Endothelial cell of umbilical vein (primary cell): ENCODE measurements at regions not wholly inside any gene's neighbourhood (a gene's known extent, or its start where the extent isn't known, plus 50 kb on each side); places are given as distances from the start of the nearest gene placed in this dataset. TPM values are rescaled to one million over a fixed set of nuclear protein-coding genes. Genes with fewer than 3 reads are reported as not detected.

Source experiments
- BruUV-seq: library from RNA; stranded (reverse); fragments of 400-500 nt; replicated peaks from 2 replicates; lab custom pipeline; 2021; lab: Mats Ljungman, UMichigan
- CTCF ChIA-PET: fragments of 300-600, 350-600 bp; sonication (Branson Sonifier 250); formaldehyde crosslinking; loops from one replicate; lab custom pipeline; 2021; ENCODE audit warnings: antibody characterized with exemption, inconsistent platforms; lab: Charles Lee
- POLR2A ChIA-PET: fragments of 300-600, 350-600 bp; sonication (Branson Sonifier 250); formaldehyde crosslinking; loops from one replicate; lab custom pipeline; 2021; ENCODE audit warnings: antibody characterized with exemption, inconsistent platforms; lab: Charles Lee
- DNase-seq: peaks from one replicate; pipeline ENCODE4 v3.0.0-alpha.2; 2011; ENCODE audit warnings: low read depth, low spot score
- FAIRE-seq: peaks from 2 replicates; lab custom pipeline; 2011; peaks lifted over from hg19 to GRCh38; lab: Jason Lieb, UNC
- H2AFZ ChIP-seq: 2 replicates; pipeline ENCODE4 v1.6.0; 2012; ENCODE audit warnings: low read depth, low read length, control low read depth, inconsistent platforms
- H3K27ac ChIP-seq: 2 replicates; pipeline ENCODE4 v1.5.1; 2011; ENCODE audit warnings: low read depth, mild to moderate bottlenecking, control low read depth, low read length, moderate library complexity; ENCODE audit not compliant: insufficient read depth
- H3K27me3 ChIP-seq, 2 experiments: 2 replicates each; pipeline versions ENCODE4 v1.6.0 to v1.6.1; 2011; ENCODE audit warnings: low read length in 2 of 2, mixed read lengths in 1 of 2; ENCODE audit not compliant: control insufficient read depth in 2 of 2, insufficient read depth in 2 of 2
- H3K36me3 ChIP-seq, 2 experiments: 2 replicates in 1 of 2; 3 replicates in 1 of 2; pipeline ENCODE4 v1.5.1; 2011; ENCODE audit warnings: low read length in 2 of 2, mild to moderate bottlenecking in 1 of 2, moderate library complexity in 1 of 2; ENCODE audit not compliant: control insufficient read depth in 2 of 2, insufficient read depth in 2 of 2; ENCODE audit errors: extremely low read depth in 1 of 2
- H3K4me1 ChIP-seq: 3 replicates; pipeline ENCODE4 v1.5.1; 2011; ENCODE audit warnings: mild to moderate bottlenecking, low read length; ENCODE audit not compliant: control insufficient read depth, insufficient read depth; ENCODE audit errors: extremely low read depth
- H3K4me2 ChIP-seq: 2 replicates; pipeline ENCODE4 v1.6.1; 2011; ENCODE audit warnings: low read length, control low read depth, mixed read lengths; ENCODE audit not compliant: insufficient read depth
- H3K4me3 ChIP-seq, 3 experiments: fragments of 200-600 bp in 1 of 3; sonication (generic), shearing (Covaris generic) in 1 of 3; replicated peaks in 1 of 3; 2 replicates each; pipeline ENCODE4 v1.5.1; 2011 to 2016; ENCODE audit warnings: control low read depth in 3 of 3, low read length in 3 of 3, mild to moderate bottlenecking in 2 of 3, inconsistent platforms in 1 of 3, low read depth in 1 of 3, moderate library complexity in 1 of 3; ENCODE audit not compliant: insufficient read depth in 1 of 3
- H3K79me2 ChIP-seq: 2 replicates; pipeline ENCODE4 v1.6.0; 2012; ENCODE audit warnings: low read length, inconsistent platforms; ENCODE audit not compliant: control insufficient read depth, insufficient read depth
- H3K9ac ChIP-seq: replicated peaks from 2 replicates; pipeline ENCODE3; 2011; ENCODE audit warnings: low read length, control low read depth; ENCODE audit not compliant: insufficient read depth; ENCODE audit errors: extremely low read depth
- H3K9me1 ChIP-seq: replicated peaks from 3 replicates; pipeline ENCODE4 v1.6.0; 2011; ENCODE audit warnings: mild to moderate bottlenecking, low read length; ENCODE audit not compliant: control insufficient read depth, insufficient read depth; ENCODE audit errors: extremely low read depth
- H3K9me3 ChIP-seq: replicated peaks from 2 replicates; pipeline ENCODE4 v1.5.1; 2012; ENCODE audit warnings: low read length, inconsistent platforms; ENCODE audit not compliant: control insufficient read depth, insufficient read depth
- H4K20me1 ChIP-seq: replicated peaks from 2 replicates; pipeline ENCODE3; 2011; ENCODE audit warnings: mild to moderate bottlenecking, low read length; ENCODE audit not compliant: control insufficient read depth, insufficient read depth; ENCODE audit errors: extremely low read depth
- JUN ChIP-seq: IDR thresholded peaks from 2 replicates; pipeline ENCODE4 v1.6.1; 2011; ENCODE audit warnings: borderline replicate concordance, low read depth; ENCODE audit not compliant: insufficient read length, insufficient read depth
- MYC ChIP-seq: IDR thresholded peaks from one replicate; pipeline ENCODE4 v1.6.1; 2011; ENCODE audit warnings: mild to moderate bottlenecking, low read depth, low read length
- POLR2A ChIP-seq: IDR thresholded peaks from 2 replicates; pipeline ENCODE4 v1.6.1; 2012; ENCODE audit warnings: low read depth, mild to moderate bottlenecking, control low read depth, low read length
- dilution Hi-C: fragments of 300-500 bp; cut with MboI; formaldehyde crosslinking; loops from one replicate; pipeline ENCODE4 v1.15.0; 2019; ENCODE audit warnings: low sequenced_read_pairs; ENCODE audit not compliant: extremely low pct_ligation_motif_present
- intact Hi-C: fragments of 100-400 bp; cut with micrococcal nuclease; formaldehyde crosslinking; loops from one replicate; pipeline ENCODE4 v1.10.0; 2022
- small RNA-seq: library from RNA; depleted of rRNA; stranded (forward); fragments of <200 nt; gene quantifications from one replicate; pipeline ENCODE3, GENCODE V24; 2012; ENCODE audit warnings: low replicate concordance, low read depth; ENCODE audit not compliant: insufficient read depth, insufficient read length
- TF ChIP-seq, protein P1 (sequence below): IDR thresholded peaks from 2 replicates; pipeline ENCODE4 v1.6.1; 2011; ENCODE audit not compliant: insufficient read depth, insufficient read length
- TF ChIP-seq, protein P2 (sequence below), 2 donors: IDR thresholded peaks; 1 replicate in 1 of 2; 2 replicates in 1 of 2; pipeline ENCODE4 v1.5.1; 2011; ENCODE audit warnings: low read length in 2 of 2, mild to moderate bottlenecking in 2 of 2, moderate library complexity in 2 of 2, control low read depth in 1 of 2, inconsistent platforms in 1 of 2, low read depth in 1 of 2; ENCODE audit not compliant: insufficient read depth in 1 of 2; ENCODE audit errors: extremely low read depth in 1 of 2

DNA sequence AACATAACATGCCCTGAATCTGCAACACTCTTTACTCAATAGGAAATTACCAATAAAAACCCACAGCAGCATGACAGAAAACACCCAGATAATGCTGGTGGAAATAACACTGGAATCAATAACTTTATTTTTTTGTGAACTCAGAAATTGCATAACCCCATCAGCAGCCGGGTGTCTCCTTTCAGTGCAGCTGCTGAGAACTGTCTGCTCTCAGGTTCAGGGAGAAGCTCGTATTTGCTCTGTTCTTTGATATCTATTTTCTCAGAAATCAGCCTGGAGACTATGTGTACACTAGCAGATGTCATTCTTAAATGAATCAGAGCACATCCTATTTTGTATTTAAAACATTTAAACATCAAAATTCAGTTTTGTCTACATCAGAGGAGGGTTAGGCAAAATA, 506.0 kb downstream of the POM121L12 start:
- Histone ChIP-seq H2AFZ (no peak overlapping the region), H3K9ac (no peak overlapping the region), H3K9me3 (no peaks in the 10 kb centered on the region), H4K20me1 (no peaks in the 10 kb centered on the region), H3K4me3 (no peak overlapping the region), H3K9me1 (no peaks in the 10 kb centered on the region), H3K27ac (no peak overlapping the region), H3K36me3 (no peaks in the 10 kb centered on the region), H3K79me2 (no peaks in the 10 kb centered on the region), H3K4me2 (no peak overlapping the region), H3K27me3 (no peaks in the 10 kb centered on the region), H3K4me1 (no peaks in the 10 kb centered on the region)
- intact Hi-C loops (no loop called here), dilution Hi-C loops (no loop called here)
- CTCF ChIA-PET: no interaction called here
- DNase-seq: no peak
- BruUV-seq: no TSS peak
- TF ChIP-seq, protein P1, sequence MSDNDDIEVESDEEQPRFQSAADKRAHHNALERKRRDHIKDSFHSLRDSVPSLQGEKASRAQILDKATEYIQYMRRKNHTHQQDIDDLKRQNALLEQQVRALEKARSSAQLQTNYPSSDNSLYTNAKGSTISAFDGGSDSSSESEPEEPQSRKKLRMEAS: no peak
- POLR2A ChIA-PET: no interaction called here
- no peak for FAIRE-seq

DNA sequence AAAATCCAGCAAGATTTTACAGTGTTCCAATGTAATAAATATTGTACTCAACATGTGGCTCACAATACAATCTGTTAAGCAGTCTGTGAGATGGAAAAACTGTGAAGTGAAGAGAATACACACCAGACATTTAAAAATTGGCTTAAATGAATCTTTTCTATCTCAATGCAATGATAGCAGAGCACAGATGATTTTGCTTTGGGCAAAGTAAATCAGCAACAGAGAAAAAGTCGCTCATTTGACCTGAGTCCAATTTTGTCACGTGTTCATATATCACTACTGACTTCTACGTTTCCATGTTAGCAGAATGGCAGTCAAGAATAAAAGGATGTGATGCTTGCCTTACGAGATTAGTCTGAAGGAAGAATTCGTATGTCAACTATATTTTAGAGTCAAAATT, 506.7 kb downstream of the POM121L12 start:
- Histone ChIP-seq H4K20me1 (no peaks in the 10 kb centered on the region), H3K27ac (no peak overlapping the region), H3K9me3 (no peaks in the 10 kb centered on the region), H3K27me3 (no peaks in the 10 kb centered on the region), H3K79me2 (no peaks in the 10 kb centered on the region), H2AFZ (no peak overlapping the region), H3K36me3 (no peaks in the 10 kb centered on the region), H3K4me3 (no peak overlapping the region), H3K9me1 (no peaks in the 10 kb centered on the region), H3K9ac (no peak overlapping the region), H3K4me2 (no peak overlapping the region), H3K4me1 (no peaks in the 10 kb centered on the region)
- intact Hi-C loops (no loop called here), dilution Hi-C loops (no loop called here)
- FAIRE-seq (no peak), DNase-seq (no peak)
- ChIA-PET CTCF (no interaction called here), POLR2A (no interaction called here)
- no TSS peak for BruUV-seq
- TF ChIP-seq, protein P2, sequence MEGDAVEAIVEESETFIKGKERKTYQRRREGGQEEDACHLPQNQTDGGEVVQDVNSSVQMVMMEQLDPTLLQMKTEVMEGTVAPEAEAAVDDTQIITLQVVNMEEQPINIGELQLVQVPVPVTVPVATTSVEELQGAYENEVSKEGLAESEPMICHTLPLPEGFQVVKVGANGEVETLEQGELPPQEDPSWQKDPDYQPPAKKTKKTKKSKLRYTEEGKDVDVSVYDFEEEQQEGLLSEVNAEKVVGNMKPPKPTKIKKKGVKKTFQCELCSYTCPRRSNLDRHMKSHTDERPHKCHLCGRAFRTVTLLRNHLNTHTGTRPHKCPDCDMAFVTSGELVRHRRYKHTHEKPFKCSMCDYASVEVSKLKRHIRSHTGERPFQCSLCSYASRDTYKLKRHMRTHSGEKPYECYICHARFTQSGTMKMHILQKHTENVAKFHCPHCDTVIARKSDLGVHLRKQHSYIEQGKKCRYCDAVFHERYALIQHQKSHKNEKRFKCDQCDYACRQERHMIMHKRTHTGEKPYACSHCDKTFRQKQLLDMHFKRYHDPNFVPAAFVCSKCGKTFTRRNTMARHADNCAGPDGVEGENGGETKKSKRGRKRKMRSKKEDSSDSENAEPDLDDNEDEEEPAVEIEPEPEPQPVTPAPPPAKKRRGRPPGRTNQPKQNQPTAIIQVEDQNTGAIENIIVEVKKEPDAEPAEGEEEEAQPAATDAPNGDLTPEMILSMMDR (IDR thresholded peaks at IDR 0.05; ENCODE audit: extremely low read depth in 1 of 2, insufficient read depth in 1 of 2, low read depth in 1 of 2, low read length in 2 of 2): no peak
- TF ChIP-seq JUN: no peak
- no peak for TF ChIP-seq MYC
- no peak for TF ChIP-seq POLR2A

Small RNA genes lying in the stretch of these regions (small RNA-seq; reads per million reads assigned to genes)
- gene RN7SKP218 (not detected), gene RNU1-14P (7.4 reads per million, percentile 51 among the genes with 10 or more reads in this experiment)
